SK-N-SH treated with all-trans-retinoic acid at 6 μM for 48 hours (cell line): ENCODE measurements at regions not wholly inside any gene's neighbourhood (a gene's known extent, or its start where the extent isn't known, plus 50 kb on each side); places are given as distances from the start of the nearest gene placed in this dataset.

Source experiments
- ATAC-seq: fragments of 200-7000 bp; cut with Tn5 transposase; 3 replicates; pipeline ENCODE4 v1.9.1; 2020; ENCODE audit warnings: mild to moderate bottlenecking, moderate library complexity
- ARNTL ChIP-seq: fragments of 450-650 bp; formaldehyde crosslinking; IDR thresholded peaks from 2 replicates; pipeline ENCODE4 v1.5.0; 2020; ENCODE audit warnings: low read depth, mild to moderate bottlenecking, moderate library complexity, borderline replicate concordance
- BACH2 ChIP-seq: fragments of 250-450 bp; sonication (Bioruptor Pico); IDR thresholded peaks from 2 replicates; pipeline ENCODE4 v1.9.0; 2021; ENCODE audit warnings: mild to moderate bottlenecking, borderline replicate concordance
- CREB5 ChIP-seq: fragments of 250-450 bp; sonication (Bioruptor Pico); IDR thresholded peaks from 2 replicates; pipeline ENCODE4 v1.5.1; 2020; ENCODE audit warnings: low read depth, mild to moderate bottlenecking, moderate library complexity
- ESRRG ChIP-seq: fragments of 250-450 bp; sonication (Bioruptor Pico); IDR thresholded peaks from 2 replicates; pipeline ENCODE4 v1.6.1; 2021; ENCODE audit warnings: mild to moderate bottlenecking
- PPARA ChIP-seq: fragments of 250-450 bp; sonication (Bioruptor Pico); IDR thresholded peaks from 2 replicates; pipeline ENCODE4 v1.5.0; 2020; ENCODE audit warnings: mild to moderate bottlenecking, borderline replicate concordance
- SNAI2 ChIP-seq: fragments of 250-450 bp; sonication (Bioruptor Pico); IDR thresholded peaks from 2 replicates; pipeline ENCODE4 v1.5.0; 2020; ENCODE audit warnings: mild to moderate bottlenecking, moderate library complexity
- TCF4 ChIP-seq: fragments of 250-450 bp; sonication (Bioruptor Pico); IDR thresholded peaks from 2 replicates; pipeline ENCODE4 v1.8.0; 2021; ENCODE audit warnings: mild to moderate bottlenecking, moderate library complexity, borderline replicate concordance
- TOX ChIP-seq: fragments of 250-450 bp; sonication (Bioruptor Pico); IDR thresholded peaks from 2 replicates; pipeline ENCODE4 v1.8.0; 2021; ENCODE audit warnings: mild to moderate bottlenecking, moderate library complexity, borderline replicate concordance
- TSHZ2 ChIP-seq: fragments of 250-450 bp; sonication (Bioruptor Pico); IDR thresholded peaks from 2 replicates; pipeline ENCODE4 v1.5.0; 2020; ENCODE audit warnings: mild to moderate bottlenecking, moderate library complexity
- ZFP3 ChIP-seq: fragments of 250-450 bp; sonication (Bioruptor Pico); IDR thresholded peaks from 2 replicates; pipeline ENCODE4 v1.5.0; 2020; ENCODE audit warnings: mild to moderate bottlenecking, moderate library complexity
- ZFP30 ChIP-seq: fragments of 450-650 bp; formaldehyde crosslinking; IDR thresholded peaks from 2 replicates; pipeline ENCODE4 v1.5.0; 2022; ENCODE audit warnings: mild to moderate bottlenecking, moderate library complexity
- ZNF565 ChIP-seq: fragments of 450-650 bp; formaldehyde crosslinking; conservative IDR thresholded peaks from 2 replicates; pipeline ENCODE4 v1.5.0; 2020; ENCODE audit warnings: low read depth, mild to moderate bottlenecking, moderate library complexity
- ZNF70 ChIP-seq: fragments of 450-650 bp; formaldehyde crosslinking; IDR thresholded peaks from 2 replicates; pipeline ENCODE4 v1.5.0; 2020; ENCODE audit warnings: mild to moderate bottlenecking, moderate library complexity
- ZNF8 ChIP-seq: fragments of 450-650 bp; formaldehyde crosslinking; IDR thresholded peaks from 2 replicates; pipeline ENCODE4 v1.5.0; 2020; ENCODE audit warnings: mild to moderate bottlenecking, moderate library complexity
- TF ChIP-seq, protein P1 (sequence below): fragments of 250-450 bp; sonication (Bioruptor Pico); IDR thresholded peaks from 2 replicates; pipeline ENCODE4 v1.8.0; 2020; ENCODE audit warnings: mild to moderate bottlenecking, moderate library complexity, borderline replicate concordance
- TF ChIP-seq, protein P2 (sequence below): fragments of 250-450 bp; sonication (Bioruptor Pico); IDR thresholded peaks from 2 replicates; pipeline ENCODE4 v1.5.1; 2021; ENCODE audit warnings: mild to moderate bottlenecking, moderate library complexity

- no peak for ATAC-seq
- TF ChIP-seq TSHZ2 (no peak), BACH2 (no peak), ESRRG (CRISPR knock-in tag) (no peak), ZNF565 (CRISPR knock-in tag) (no peak), CREB5 (CRISPR knock-in tag) (no peak), SNAI2 (CRISPR knock-in tag) (no peak), ARNTL (CRISPR knock-in tag) (no peak), ZFP30 (CRISPR knock-in tag) (no peak), ZNF8 (CRISPR knock-in tag) (no peak), TCF4 (CRISPR knock-in tag) (no peak), ZFP3 (CRISPR knock-in tag) (no peak), ZNF70 (CRISPR knock-in tag) (no peak)
- TF ChIP-seq, protein P1, sequence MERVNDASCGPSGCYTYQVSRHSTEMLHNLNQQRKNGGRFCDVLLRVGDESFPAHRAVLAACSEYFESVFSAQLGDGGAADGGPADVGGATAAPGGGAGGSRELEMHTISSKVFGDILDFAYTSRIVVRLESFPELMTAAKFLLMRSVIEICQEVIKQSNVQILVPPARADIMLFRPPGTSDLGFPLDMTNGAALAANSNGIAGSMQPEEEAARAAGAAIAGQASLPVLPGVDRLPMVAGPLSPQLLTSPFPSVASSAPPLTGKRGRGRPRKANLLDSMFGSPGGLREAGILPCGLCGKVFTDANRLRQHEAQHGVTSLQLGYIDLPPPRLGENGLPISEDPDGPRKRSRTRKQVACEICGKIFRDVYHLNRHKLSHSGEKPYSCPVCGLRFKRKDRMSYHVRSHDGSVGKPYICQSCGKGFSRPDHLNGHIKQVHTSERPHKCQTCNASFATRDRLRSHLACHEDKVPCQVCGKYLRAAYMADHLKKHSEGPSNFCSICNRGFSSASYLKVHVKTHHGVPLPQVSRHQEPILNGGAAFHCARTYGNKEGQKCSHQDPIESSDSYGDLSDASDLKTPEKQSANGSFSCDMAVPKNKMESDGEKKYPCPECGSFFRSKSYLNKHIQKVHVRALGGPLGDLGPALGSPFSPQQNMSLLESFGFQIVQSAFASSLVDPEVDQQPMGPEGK (CRISPR knock-in tag), result no peak
- TF ChIP-seq, all 23 proteins: peak for 0
Measured at GRCh38 chr21:15932726-15933125, 202.9 kb downstream of the USP25 start.

DNA sequence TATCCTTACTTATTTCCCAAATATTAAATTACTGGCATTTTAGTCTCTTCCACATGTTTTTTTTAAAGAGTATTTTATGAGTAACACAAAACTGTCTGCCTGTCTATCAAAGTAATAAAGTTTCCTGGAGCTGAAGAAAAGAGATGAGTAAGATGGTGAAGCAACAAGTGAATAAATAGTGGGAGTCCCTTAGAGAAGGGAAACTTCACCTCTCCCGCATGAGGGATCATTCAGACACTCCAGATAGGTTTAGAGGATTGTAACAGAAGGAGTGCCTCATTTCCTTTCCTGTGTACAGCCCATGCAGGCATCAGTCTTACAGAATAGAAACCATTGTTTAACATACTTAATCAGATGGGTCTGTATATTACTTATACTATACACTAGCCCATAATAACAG lies 205.7 kb downstream of the USP25 start:
- no peak for ATAC-seq
- TF ChIP-seq PPARA (CRISPR knock-in tag) (no peak), ZNF565 (CRISPR knock-in tag) (no peak), ZFP3 (CRISPR knock-in tag) (no peak), SNAI2 (CRISPR knock-in tag) (no peak), ZFP30 (CRISPR knock-in tag) (no peak), ZNF70 (CRISPR knock-in tag) (no peak), TSHZ2 (no peak), CREB5 (CRISPR knock-in tag) (no peak), ESRRG (CRISPR knock-in tag) (no peak), TOX (CRISPR knock-in tag) (no peak)
- TF ChIP-seq, protein P1 (CRISPR knock-in tag), result no peak
- TF ChIP-seq, protein P2, sequence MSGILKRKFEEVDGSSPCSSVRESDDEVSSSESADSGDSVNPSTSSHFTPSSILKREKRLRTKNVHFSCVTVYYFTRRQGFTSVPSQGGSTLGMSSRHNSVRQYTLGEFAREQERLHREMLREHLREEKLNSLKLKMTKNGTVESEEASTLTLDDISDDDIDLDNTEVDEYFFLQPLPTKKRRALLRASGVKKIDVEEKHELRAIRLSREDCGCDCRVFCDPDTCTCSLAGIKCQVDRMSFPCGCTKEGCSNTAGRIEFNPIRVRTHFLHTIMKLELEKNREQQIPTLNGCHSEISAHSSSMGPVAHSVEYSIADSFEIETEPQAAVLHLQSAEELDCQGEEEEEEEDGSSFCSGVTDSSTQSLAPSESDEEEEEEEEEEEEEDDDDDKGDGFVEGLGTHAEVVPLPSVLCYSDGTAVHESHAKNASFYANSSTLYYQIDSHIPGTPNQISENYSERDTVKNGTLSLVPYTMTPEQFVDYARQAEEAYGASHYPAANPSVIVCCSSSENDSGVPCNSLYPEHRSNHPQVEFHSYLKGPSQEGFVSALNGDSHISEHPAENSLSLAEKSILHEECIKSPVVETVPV (CRISPR knock-in tag), result no peak
